Panc1 (cell line): ENCODE measurements at regions not wholly inside any gene's neighbourhood (a gene's known extent, or its start where the extent isn't known, plus 50 kb on each side); places are given as distances from the start of the nearest gene placed in this dataset.
A peak's percentile ranks its signal among the peaks of the same experiment; 100 is the strongest.

Source experiments
- ATAC-seq: fragments of 200-7000 bp; cut with Tn5 transposase; 2 replicates; pipeline ENCODE4 v1.9.1; 2020; ENCODE audit warnings: mild to moderate bottlenecking, moderate library complexity
- BruUV-seq: library from RNA; stranded (reverse); fragments of 400-500 nt; replicated peaks from 2 replicates; lab custom pipeline; 2021; lab: Mats Ljungman, UMichigan
- CTCF ChIA-PET: fragments of 300-600 bp; sonication (Branson Sonifier 250); formaldehyde crosslinking; loops from one replicate; lab custom pipeline; 2022; ENCODE audit warnings: antibody characterized with exemption; lab: Charles Lee
- POLR2A ChIA-PET: fragments of 300-600 bp; sonication (Branson Sonifier 250); formaldehyde crosslinking; loops from one replicate; lab custom pipeline; 2022; ENCODE audit warnings: antibody characterized with exemption; lab: Charles Lee
- DNase-seq: peaks from one replicate; pipeline ENCODE4 v3.0.0-alpha.2; 2010; ENCODE audit warnings: low read depth, low spot score
- H3K27ac ChIP-seq: 2 replicates; pipeline ENCODE4 v1.5.1; 2011; ENCODE audit warnings: mild to moderate bottlenecking, low read length, inconsistent platforms
- H3K27me3 ChIP-seq: fragments of 200-500 bp; sonication (Bioruptor generic); 2 replicates; pipeline ENCODE4 v1.6.0; 2014; ENCODE audit warnings: low read length, inconsistent platforms; ENCODE audit not compliant: control insufficient read depth, insufficient read depth
- H3K36me3 ChIP-seq: fragments of 200-500 bp; sonication (Bioruptor generic); 2 replicates; pipeline ENCODE4 v1.5.1; 2014; ENCODE audit warnings: inconsistent platforms, mild to moderate bottlenecking, low read length, moderate library complexity; ENCODE audit not compliant: control insufficient read depth, insufficient read depth
- H3K4me1 ChIP-seq: 2 replicates; pipeline ENCODE4 v1.5.1; 2011; ENCODE audit warnings: inconsistent platforms, mild to moderate bottlenecking, low read length, moderate library complexity; ENCODE audit not compliant: control insufficient read depth, insufficient read depth
- H3K4me3 ChIP-seq, 2 experiments: 2 replicates each; pipeline ENCODE4 v1.5.1; 2011 to 2012; ENCODE audit warnings: low read depth in 2 of 2, low read length in 2 of 2, mild to moderate bottlenecking in 2 of 2, inconsistent platforms in 1 of 2, moderate library complexity in 1 of 2
- H3K9me3 ChIP-seq: fragments of 200-500 bp; sonication (Bioruptor generic); 2 replicates; pipeline ENCODE4 v1.5.1; 2014; ENCODE audit warnings: low read depth, mild to moderate bottlenecking, inconsistent platforms, low read length, moderate library complexity; ENCODE audit not compliant: control insufficient read depth, insufficient read depth
- CTCF ChIP-seq: fragments of 450-650 bp; IDR thresholded peaks from 2 replicates; pipeline ENCODE4 v1.5.1; 2017; ENCODE audit warnings: mild to moderate bottlenecking
- POLR2AphosphoS5 ChIP-seq: IDR thresholded peaks from 2 replicates; pipeline ENCODE4 v1.6.1; 2012; ENCODE audit warnings: mild to moderate bottlenecking, low read depth, low read length, moderate library complexity
- REST ChIP-seq, 2 experiments: IDR thresholded peaks; 2 replicates each; pipeline ENCODE4 v1.6.1; 2011 to 2012; ENCODE audit warnings: low read depth in 2 of 2, control low read depth in 1 of 2, low read length in 1 of 2, mild to moderate bottlenecking in 1 of 2, moderate library complexity in 1 of 2; ENCODE audit not compliant: insufficient read depth in 1 of 2
- SIN3A ChIP-seq: IDR thresholded peaks from 2 replicates; pipeline ENCODE4 v1.6.1; 2012; ENCODE audit warnings: low read depth, mild to moderate bottlenecking, low read length, moderate library complexity, borderline replicate concordance; ENCODE audit not compliant: insufficient read depth
- TCF7L2 ChIP-seq: IDR thresholded peaks from 2 replicates; pipeline ENCODE4 v1.6.1; 2011; ENCODE audit warnings: mild to moderate bottlenecking, low read depth, low read length, inconsistent platforms
- in situ Hi-C: cut with HindIII; loops from 2 replicates; pipeline ENCODE4 v1.10.0; 2016; ENCODE audit warnings: low sequenced_read_pairs, low pct_unique_long_range_greater_than_20kb
- intact Hi-C: fragments of 100-400 bp; cut with micrococcal nuclease; formaldehyde crosslinking; loops from one replicate; pipeline ENCODE4 v1.10.0; 2022; ENCODE audit not compliant: unreplicated experiment

GRCh38 chr21:41682719-41683179 lies 84.1 kb downstream of the RIPK4 start:
- ChIA-PET CTCF (interaction anchor here (1.3 kb wide), 1 partner anchor 70 kb away, joined by 7 read pairs; no protein-coding TSS in a partner anchor), POLR2A (interaction anchor here (0.7 kb wide), 1 partner anchor 67 kb away, joined by 3 read pairs; no protein-coding TSS in a partner anchor)
- no peak overlapping the region for H3K4me3 ChIP-seq
- BruUV-seq: no TSS peak
- ATAC-seq (no peak), DNase-seq (no peak)
- H3K27ac ChIP-seq: peak overlapping the region; percentile 97
- in situ Hi-C loops: no loop called here
- no peaks in the 10 kb centered on the region for H3K9me3 ChIP-seq
- H3K4me1 ChIP-seq: peaks cover 73% of the 10 kb centered on the region
- TF ChIP-seq POLR2AphosphoS5 (no peak), CTCF (no peak), REST (IDR thresholded peaks at IDR 0.05; ENCODE audit: insufficient read depth in 1 of 2, low read depth in 2 of 2, low read length in 1 of 2) (no peak), SIN3A (no peak), TCF7L2 (no peak)
- no peaks in the 10 kb centered on the region for H3K36me3 ChIP-seq
- intact Hi-C loops: no loop called here
- no peaks in the 10 kb centered on the region for H3K27me3 ChIP-seq

GRCh38 chr21:41681939-41682718 lies 84.7 kb downstream of the RIPK4 start:
- H3K4me1 ChIP-seq: peaks cover 75% of the 10 kb centered on the region
- no peaks in the 10 kb centered on the region for H3K27me3 ChIP-seq
- no peaks in the 10 kb centered on the region for H3K36me3 ChIP-seq
- POLR2A ChIA-PET: interaction anchor here (0.7 kb wide), 1 partner anchor 68 kb away, joined by 3 read pairs; no protein-coding TSS in a partner anchor
- no peak overlapping the region for H3K4me3 ChIP-seq
- no TSS peak for BruUV-seq
- DNase-seq (no peak), ATAC-seq (no peak)
- intact Hi-C loops (no loop called here), in situ Hi-C loops (no loop called here)
- TF ChIP-seq CTCF (no peak), TCF7L2 (no peak), REST (IDR thresholded peaks at IDR 0.05; ENCODE audit: insufficient read depth in 1 of 2, low read depth in 2 of 2, low read length in 1 of 2) (no peak)
- no peaks in the 10 kb centered on the region for H3K9me3 ChIP-seq
- peak overlapping the region; percentile 97 for H3K27ac ChIP-seq
- CTCF ChIA-PET: no interaction called here
